ENCODE measurements at regions not wholly inside any gene's neighbourhood (a gene's known extent, or its start where the extent isn't known, plus 50 kb on each side); places are given as distances from the start of the nearest gene placed in this dataset.
"Not testable (repeated sequence)": the region's sequence is repeated elsewhere in the genome, so short reads cannot be mapped to it uniquely, and the experiment has no call there.

GRCh38 chr12:73671550-73671949 lies 866.1 kb upstream of the ATXN7L3B start:
- not testable (repeated sequence) for TF ChIP-seq CTCF (IDR thresholded peaks at IDR 0.05; ENCODE audit: poor library complexity); EZH2 (IDR thresholded peaks at IDR 0.05; ENCODE audit: borderline replicate concordance); EZH2phosphoT487 (IDR thresholded peaks at IDR 0.05; ENCODE audit: low read depth, severe bottlenecking, unreplicated experiment)

Data from hepatocyte (in vitro differentiated cells).